H1 (cell line): ENCODE measurements at regions not wholly inside any gene's neighbourhood (a gene's known extent, or its start where the extent isn't known, plus 50 kb on each side); places are given as distances from the start of the nearest gene placed in this dataset.

Experiments
- CTCF ChIA-PET: fragments of 300-600 bp; sonication (Branson Sonifier 250); formaldehyde crosslinking; loops from one replicate; lab custom pipeline; 2021; ENCODE audit not compliant: partially characterized antibody; lab: Charles Lee
- POLR2A ChIA-PET: fragments of 300-600 bp; sonication (Branson Sonifier 250); formaldehyde crosslinking; loops from one replicate; lab custom pipeline; 2021; ENCODE audit warnings: inconsistent platforms; ENCODE audit not compliant: partially characterized antibody; lab: Charles Lee
- DNase-seq, 2 experiments: peaks; one replicate each; pipeline versions ENCODE4 v3.0.0 to v3.0.0-alpha.2; 2010 to 2022; ENCODE audit warnings: low spot score in 2 of 2, low read depth in 1 of 2, mixed read lengths in 1 of 2
- FAIRE-seq: peaks from 2 replicates; lab custom pipeline; 2011; peaks lifted over from hg19 to GRCh38; lab: Jason Lieb, UNC
- H2AFZ ChIP-seq: 2 replicates; pipeline ENCODE4 v1.8.1; 2012; ENCODE audit warnings: low read length, inconsistent platforms
- H2AK5ac ChIP-seq: 2 replicates; pipeline ENCODE4 v1.6.1; 2013; ENCODE audit warnings: low read depth, low read length
- H2BK120ac ChIP-seq: replicated peaks from 2 replicates; pipeline ENCODE3; 2013; ENCODE audit warnings: low read depth, low read length, inconsistent platforms
- H2BK12ac ChIP-seq: 2 replicates; pipeline ENCODE4 v1.6.1; 2013; ENCODE audit warnings: low read depth, low read length
- H2BK15ac ChIP-seq: 2 replicates; pipeline ENCODE4 v1.6.1; 2013; ENCODE audit warnings: low read length
- H2BK20ac ChIP-seq: 2 replicates; pipeline ENCODE4 v1.6.1; 2013; ENCODE audit warnings: low read length
- H2BK5ac ChIP-seq: 2 replicates; pipeline ENCODE4 v1.6.1; 2013; ENCODE audit warnings: low read depth, low read length
- H3K14ac ChIP-seq: 2 replicates; pipeline ENCODE4 v1.6.1; 2013; ENCODE audit warnings: inconsistent platforms; ENCODE audit not compliant: insufficient read length
- H3K18ac ChIP-seq: 2 replicates; pipeline ENCODE4 v1.6.1; 2013; ENCODE audit warnings: low read length; ENCODE audit errors: extremely low read depth
- H3K23ac ChIP-seq: 2 replicates; pipeline ENCODE4 v1.6.1; 2013; ENCODE audit warnings: inconsistent platforms; ENCODE audit not compliant: insufficient read length
- H3K23me2 ChIP-seq: 2 replicates; pipeline ENCODE4 v1.6.1; 2013; ENCODE audit warnings: low read depth, low read length
- H3K27ac ChIP-seq: 2 replicates; pipeline ENCODE4 v1.6.1; 2011; ENCODE audit warnings: low read depth, low read length, inconsistent platforms
- H3K27me3 ChIP-seq, 4 experiments: replicated peaks in 1 of 4; 1 replicate in 1 of 4; 2 replicates in 3 of 4; pipeline versions ENCODE4 v1.6.1 to v1.8.1; 2011 to 2013; ENCODE audit warnings: low read length in 3 of 4, mild to moderate bottlenecking in 3 of 4, inconsistent platforms in 2 of 4, mixed read lengths in 2 of 4, moderate library complexity in 1 of 4; ENCODE audit not compliant: control insufficient read depth in 3 of 4, insufficient read depth in 3 of 4; ENCODE audit errors: extremely low read depth in 1 of 4
- H3K36me3 ChIP-seq, 4 experiments: 2 replicates each; pipeline versions ENCODE4 v1.6.1 to v1.8.1; 2011 to 2013; ENCODE audit warnings: mild to moderate bottlenecking in 4 of 4, low read length in 3 of 4, moderate library complexity in 2 of 4, control low read depth in 1 of 4, inconsistent platforms in 1 of 4; ENCODE audit not compliant: insufficient read depth in 4 of 4, control insufficient read depth in 2 of 4
- H3K4ac ChIP-seq: replicated peaks from 2 replicates; pipeline ENCODE3; 2013; ENCODE audit warnings: low read length, low read depth, mixed read lengths, inconsistent platforms; ENCODE audit not compliant: insufficient read length
- H3K4me1 ChIP-seq, 4 experiments: replicated peaks in 1 of 4; 1 replicate in 1 of 4; 2 replicates in 3 of 4; pipeline versions ENCODE4 v1.6.1 to v1.8.1; 2011 to 2013; ENCODE audit warnings: low read length in 3 of 4, inconsistent platforms in 2 of 4, mixed read lengths in 1 of 4; ENCODE audit not compliant: insufficient read depth in 4 of 4, control insufficient read depth in 3 of 4
- H3K4me2 ChIP-seq, 2 experiments: 2 replicates each; pipeline versions ENCODE4 v1.6.1 to v1.8.1; 2011 to 2013; ENCODE audit warnings: low read depth in 2 of 2, low read length in 2 of 2, control low read depth in 1 of 2, inconsistent platforms in 1 of 2, mild to moderate bottlenecking in 1 of 2; ENCODE audit not compliant: insufficient read depth in 1 of 2
- H3K4me3 ChIP-seq, 4 experiments: fragments of 200-600, 300-600 bp in 1 of 4; sonication (generic), shearing (Covaris generic), sonication (Bioruptor Twin) in 1 of 4; 2 replicates each; pipeline versions ENCODE4 v1.5.1 to v1.8.1; 2011 to 2016; ENCODE audit warnings: low read length in 4 of 4, low read depth in 3 of 4, control low read depth in 2 of 4, inconsistent platforms in 2 of 4, mild to moderate bottlenecking in 2 of 4, mixed read lengths in 1 of 4, moderate library complexity in 1 of 4; ENCODE audit not compliant: insufficient read depth in 2 of 4; ENCODE audit errors: extremely low read depth in 1 of 4
- H3K56ac ChIP-seq: replicated peaks from 2 replicates; pipeline ENCODE3; 2013; ENCODE audit warnings: low read depth, mild to moderate bottlenecking, mixed read lengths, low read length, inconsistent platforms; ENCODE audit not compliant: insufficient read length
- H3K79me1 ChIP-seq: 2 replicates; pipeline ENCODE4 v1.6.1; 2013; ENCODE audit warnings: low read depth, low read length, control low read depth
- H3K79me2 ChIP-seq, 2 experiments: 2 replicates each; pipeline versions ENCODE4 v1.6.1 to v1.8.1; 2012 to 2013; ENCODE audit warnings: low read length in 2 of 2, mild to moderate bottlenecking in 2 of 2, inconsistent platforms in 1 of 2; ENCODE audit not compliant: insufficient read depth in 2 of 2, control insufficient read depth in 1 of 2
- H3K9ac ChIP-seq, 4 experiments: replicated peaks in 1 of 4; 1 replicate in 1 of 4; 2 replicates in 3 of 4; pipeline versions ENCODE4 v1.6.1 to v1.8.1; 2011 to 2013; ENCODE audit warnings: low read depth in 3 of 4, low read length in 3 of 4, control low read depth in 2 of 4, mild to moderate bottlenecking in 2 of 4, moderate library complexity in 2 of 4, inconsistent platforms in 1 of 4; ENCODE audit errors: extremely low read depth in 1 of 4
- H3K9me3 ChIP-seq, 2 experiments: 2 replicates each; pipeline versions ENCODE4 v1.6.1 to v1.8.1; 2012 to 2013; ENCODE audit warnings: mild to moderate bottlenecking in 2 of 2, moderate library complexity in 2 of 2, control low read depth in 1 of 2, inconsistent platforms in 1 of 2, low read depth in 1 of 2, low read length in 1 of 2, mixed read lengths in 1 of 2; ENCODE audit not compliant: insufficient read depth in 2 of 2
- H4K20me1 ChIP-seq, 2 experiments: replicated peaks in 1 of 2; 2 replicates each; pipeline versions ENCODE3 to v1.8.1; 2011 to 2013; ENCODE audit warnings: inconsistent platforms in 2 of 2, low read length in 2 of 2, mild to moderate bottlenecking in 1 of 2; ENCODE audit not compliant: insufficient read depth in 2 of 2, control insufficient read depth in 1 of 2
- H4K5ac ChIP-seq: 2 replicates; pipeline ENCODE4 v1.6.1; 2013; ENCODE audit warnings: low read length, low read depth, mixed read lengths, inconsistent platforms; ENCODE audit not compliant: insufficient read length
- H4K8ac ChIP-seq: 2 replicates; pipeline ENCODE4 v1.8.0; 2013; ENCODE audit warnings: mild to moderate bottlenecking, moderate library complexity, low read length, inconsistent platforms; ENCODE audit not compliant: insufficient read depth; ENCODE audit errors: extremely low read depth
- H4K91ac ChIP-seq: replicated peaks from 2 replicates; pipeline ENCODE3; 2013; ENCODE audit warnings: low read length, mixed read lengths, inconsistent platforms; ENCODE audit not compliant: insufficient read length
- ATF3 ChIP-seq: IDR thresholded peaks from 2 replicates; pipeline ENCODE4 v1.6.1; 2011; ENCODE audit warnings: low read depth, mild to moderate bottlenecking, low read length; ENCODE audit not compliant: insufficient read depth
- FOSL1 ChIP-seq: IDR thresholded peaks from 2 replicates; pipeline ENCODE4 v1.6.1; 2011; ENCODE audit warnings: mild to moderate bottlenecking, low read depth, low read length, moderate library complexity; ENCODE audit not compliant: insufficient read depth
- KDM5A ChIP-seq: fragments of 200-600 bp; IDR thresholded peaks from 2 replicates; pipeline ENCODE4 v1.7.1; 2012; ENCODE audit warnings: mild to moderate bottlenecking, low read length, inconsistent platforms, mixed read lengths
- POLR2AphosphoS5 ChIP-seq: IDR thresholded peaks from 2 replicates; pipeline ENCODE4 v1.6.1; 2011; ENCODE audit warnings: low read depth, low read length
- POU5F1 ChIP-seq: IDR thresholded peaks from 2 replicates; pipeline ENCODE4 v1.6.1; 2011; ENCODE audit warnings: low read depth, mild to moderate bottlenecking, low read length, moderate library complexity
- SAP30 ChIP-seq: fragments of 300-600 bp; sonication (generic); IDR thresholded peaks from 2 replicates; pipeline ENCODE4 v1.7.1; 2012; ENCODE audit warnings: low read length, moderate library complexity, mild to moderate bottlenecking, inconsistent platforms; ENCODE audit not compliant: insufficient read depth, insufficient replicate concordance
- SP2 ChIP-seq: IDR thresholded peaks from 2 replicates; pipeline ENCODE4 v1.6.1; 2012; ENCODE audit warnings: mild to moderate bottlenecking, low read length, inconsistent platforms
- SUZ12 ChIP-seq: fragments of 200-600 bp; sonication (generic); IDR thresholded peaks from 2 replicates; pipeline ENCODE4 v1.6.1; 2012; ENCODE audit warnings: mild to moderate bottlenecking, inconsistent platforms, low read length, moderate library complexity, mixed read lengths
- ZNF274 ChIP-seq: IDR thresholded peaks from 2 replicates; pipeline ENCODE4 v1.7.0; 2012; ENCODE audit warnings: low read length, borderline replicate concordance; ENCODE audit errors: extremely low read depth
- WGBS, 2 experiments: shearing (Covaris generic) in 1 of 2; methylation state at CpG; one replicate each; pipeline versions ENCODE4 v1.1.6 to v1.1.7; 2013 to 2015; ENCODE audit warnings: low lambda C conversion rate in 2 of 2, mixed read lengths in 2 of 2, inconsistent platforms in 1 of 2, low coverage in 1 of 2, missing lambda C conversion rate in 1 of 2; ENCODE audit not compliant: insufficient replicate concordance in 2 of 2, insufficient coverage in 1 of 2, insufficient read length in 1 of 2; ENCODE audit errors: extremely low coverage in 1 of 2, missing lambda C conversion rate in 1 of 2; 5-methylcytosine and 5-hydroxymethylcytosine counted together

- Histone ChIP-seq H4K5ac (no peak overlapping the region), H2BK120ac (no peak overlapping the region), H3K14ac (no peak overlapping the region), H3K79me1 (no peaks in the 10 kb centered on the region), H4K20me1 (no peaks in the 10 kb centered on the region), H3K56ac (no peak overlapping the region), H3K27me3 (no peaks in the 10 kb centered on the region), H2BK12ac (no peak overlapping the region), H3K27ac (no peak overlapping the region), H3K4me3 (no peak overlapping the region), H3K4me1 (no peaks in the 10 kb centered on the region), H3K4me2 (no peak overlapping the region), H2AFZ (no peak overlapping the region), H2BK5ac (no peak overlapping the region), H3K79me2 (no peaks in the 10 kb centered on the region), H3K9me3 (no peaks in the 10 kb centered on the region), H4K8ac (no peak overlapping the region), H2AK5ac (no peak overlapping the region), H3K4ac (no peak overlapping the region), H4K91ac (no peak overlapping the region), H3K18ac (no peak overlapping the region), H3K9ac (no peak overlapping the region), H3K23ac (no peak overlapping the region), H3K23me2 (no peaks in the 10 kb centered on the region), H2BK15ac (no peak overlapping the region), H2BK20ac (no peak overlapping the region), H3K36me3 (no peaks in the 10 kb centered on the region)
- WGBS, 2 experiments = 93% methylated on average over 2 of the region's 2 CpGs; no CpG with 5 or more reads in 1 of the 2 experiments
- no peak for FAIRE-seq
- TF ChIP-seq POLR2AphosphoS5 (no peak), ZNF274 (no peak), KDM5A (no peak), POU5F1 (no peak), FOSL1 (no peak), ATF3 (no peak), SP2 (no peak), SAP30 (no peak), SUZ12 (no peak)
- ChIA-PET POLR2A (interaction anchor here (0.6 kb wide), 1 partner anchor 414 kb away, joined by 3 read pairs; no protein-coding TSS in a partner anchor), CTCF (no interaction called here)
- DNase-seq = no peak
Measured at GRCh38 chr18:53797998-53798495, 426.4 kb downstream of the MBD2 start.
